Caki2 (cell line): ENCODE measurements at regions not wholly inside any gene's neighbourhood (a gene's known extent, or its start where the extent isn't known, plus 50 kb on each side); places are given as distances from the start of the nearest gene placed in this dataset.

Source experiments
- DNase-seq: peaks from one replicate; pipeline ENCODE4 v3.0.0-alpha.2; 2015; ENCODE audit warnings: low read depth
- in situ Hi-C: cut with HindIII; loops from 2 replicates; pipeline ENCODE4 v1.10.0; 2016; ENCODE audit warnings: low sequenced_read_pairs, low pct_unique_long_range_greater_than_20kb, mixed read lengths

GRCh38 chr20:24868396-24868927 lies 80.6 kb upstream of the CST7 start:
- DNase-seq, result no peak
- in situ Hi-C loops, result no loop called here

GRCh38 chr20:24868959-24869358 lies 80.1 kb upstream of the CST7 start:
- in situ Hi-C loops, result no loop called here
- DNase-seq, result no peak

- in situ Hi-C loops, result no loop called here
- DNase-seq, result no peak
Observed at GRCh38 chr20:24870057-24870456, 79.0 kb upstream of the CST7 start.

- peak; percentile 9 for DNase-seq
- in situ Hi-C loops, result no loop called here
Observed at GRCh38 chr20:24870881-24871280, 78.2 kb upstream of the CST7 start.

GRCh38 chr20:24871480-24872213 lies 77.4 kb upstream of the CST7 start:
- no peak for DNase-seq
- in situ Hi-C loops, result no loop called here

GRCh38 chr20:24872291-24873024 lies 76.6 kb upstream of the CST7 start:
- no peak for DNase-seq
- in situ Hi-C loops, result no loop called here

- DNase-seq, result no peak
- in situ Hi-C loops, result no loop called here
Observed at GRCh38 chr20:24873025-24873620, 75.9 kb upstream of the CST7 start.

- no peak for DNase-seq
- in situ Hi-C loops, result no loop called here
Observed at GRCh38 chr20:24875078-24875477, 74.0 kb upstream of the CST7 start.

- in situ Hi-C loops, result no loop called here
- no peak for DNase-seq
Observed at GRCh38 chr20:24877652-24878051, 71.4 kb upstream of the CST7 start.

GRCh38 chr20:24878657-24879056 lies 70.4 kb upstream of the CST7 start:
- in situ Hi-C loops, result no loop called here
- no peak for DNase-seq

- in situ Hi-C loops, result no loop called here
- no peak for DNase-seq
Observed at GRCh38 chr20:24879875-24880274, 69.2 kb upstream of the CST7 start.

GRCh38 chr20:24880356-24880755 lies 68.7 kb upstream of the CST7 start:
- in situ Hi-C loops, result no loop called here
- no peak for DNase-seq

- in situ Hi-C loops, result no loop called here
- no peak for DNase-seq
Observed at GRCh38 chr20:24890286-24890685, 58.8 kb upstream of the CST7 start.

- in situ Hi-C loops, result no loop called here
- no peak for DNase-seq
Observed at GRCh38 chr20:24891546-24892393, 57.3 kb upstream of the CST7 start.

GRCh38 chr20:24892522-24892921 lies 56.5 kb upstream of the CST7 start:
- in situ Hi-C loops, result no loop called here
- DNase-seq, result no peak

- in situ Hi-C loops, result no loop called here
- no peak for DNase-seq
Observed at GRCh38 chr20:24892931-24893330, 56.1 kb upstream of the CST7 start.

- DNase-seq, result no peak
- in situ Hi-C loops, result no loop called here
Observed at GRCh38 chr20:24894488-24894887, 54.6 kb upstream of the CST7 start.

GRCh38 chr20:24894967-24895366 lies 54.1 kb upstream of the CST7 start:
- in situ Hi-C loops, result no loop called here
- DNase-seq, result no peak
